ENCODE measurements at regions not wholly inside any gene's neighbourhood (a gene's known extent, or its start where the extent isn't known, plus 50 kb on each side); places are given as distances from the start of the nearest gene placed in this dataset.
"Not testable (repeated sequence)": the region's sequence is repeated elsewhere in the genome, so short reads cannot be mapped to it uniquely, and the experiment has no call there.

GRCh38 chrX:128754130-128754529 is 701.9 kb upstream of the ACTRT1 start:
- DNase-seq: no peak

GRCh38 chrX:128739539-128739938 is 687.3 kb upstream of the ACTRT1 start:
- DNase-seq: no peak

- no peak for DNase-seq
These were observed 676.7 kb upstream of the ACTRT1 start for GRCh38 chrX:128728943-128729342.

GRCh38 chrX:128717635-128718578 is 665.7 kb upstream of the ACTRT1 start:
- no peak for DNase-seq

- DNase-seq: no peak
These were observed 662.2 kb upstream of the ACTRT1 start for GRCh38 chrX:128714425-128714824.

- no peak for DNase-seq
These were observed 647.6 kb upstream of the ACTRT1 start for GRCh38 chrX:128699716-128700285.

GRCh38 chrX:128698573-128699181 is 646.5 kb upstream of the ACTRT1 start:
- no peak for DNase-seq

- no peak for DNase-seq
These were observed 639.7 kb upstream of the ACTRT1 start for GRCh38 chrX:128691872-128692271.

GRCh38 chrX:128685387-128685786 is 633.2 kb upstream of the ACTRT1 start:
- no peak for DNase-seq

- no peak for DNase-seq
These were observed 624.4 kb upstream of the ACTRT1 start for GRCh38 chrX:128676651-128677050.

- DNase-seq: not testable (repeated sequence)
These were observed 622.3 kb upstream of the ACTRT1 start for GRCh38 chrX:128674326-128675086.

GRCh38 chrX:128664211-128664610 is 612.0 kb upstream of the ACTRT1 start:
- DNase-seq: no peak

- no peak for DNase-seq
These were observed 601.4 kb upstream of the ACTRT1 start for GRCh38 chrX:128653524-128654060.

GRCh38 chrX:128650326-128650725 is 598.1 kb upstream of the ACTRT1 start:
- no peak for DNase-seq

- DNase-seq: no peak
These were observed 582.6 kb upstream of the ACTRT1 start for GRCh38 chrX:128634754-128635153.

- DNase-seq: no peak
These were observed 571.2 kb upstream of the ACTRT1 start for GRCh38 chrX:128623361-128623760.

GRCh38 chrX:128622296-128622695 is 570.1 kb upstream of the ACTRT1 start:
- DNase-seq: no peak

- DNase-seq: no peak
These were observed 567.3 kb upstream of the ACTRT1 start for GRCh38 chrX:128619490-128619889.

- no peak for DNase-seq
These were observed 564.7 kb upstream of the ACTRT1 start for GRCh38 chrX:128616933-128617332.

- DNase-seq: not testable (repeated sequence)
These were observed 554.6 kb upstream of the ACTRT1 start for GRCh38 chrX:128606817-128607216.

GRCh38 chrX:128606357-128606756 is 554.2 kb upstream of the ACTRT1 start:
- not testable (repeated sequence) for DNase-seq

GRCh38 chrX:128601706-128602105 is 549.5 kb upstream of the ACTRT1 start:
- no peak for DNase-seq

- no peak for DNase-seq
These were observed 547.4 kb upstream of the ACTRT1 start for GRCh38 chrX:128599632-128600031.
